C4-2B (cell line): ENCODE measurements at regions not wholly inside any gene's neighbourhood (a gene's known extent, or its start where the extent isn't known, plus 50 kb on each side); places are given as distances from the start of the nearest gene placed in this dataset.

Experiments used
- ZFX ChIP-seq: fragments of 450-650 bp; IDR thresholded peaks from 2 replicates; pipeline ENCODE4 v1.6.1; 2017
- TF ChIP-seq, protein P1 (sequence below): fragments of 450-650 bp; conservative IDR thresholded peaks from 2 replicates; pipeline ENCODE4 v1.5.1; 2017; ENCODE audit warnings: mild to moderate bottlenecking

GRCh38 chrX:113849408-113849807, 734.5 kb upstream of the HTR2C start:
- TF ChIP-seq, protein P1, sequence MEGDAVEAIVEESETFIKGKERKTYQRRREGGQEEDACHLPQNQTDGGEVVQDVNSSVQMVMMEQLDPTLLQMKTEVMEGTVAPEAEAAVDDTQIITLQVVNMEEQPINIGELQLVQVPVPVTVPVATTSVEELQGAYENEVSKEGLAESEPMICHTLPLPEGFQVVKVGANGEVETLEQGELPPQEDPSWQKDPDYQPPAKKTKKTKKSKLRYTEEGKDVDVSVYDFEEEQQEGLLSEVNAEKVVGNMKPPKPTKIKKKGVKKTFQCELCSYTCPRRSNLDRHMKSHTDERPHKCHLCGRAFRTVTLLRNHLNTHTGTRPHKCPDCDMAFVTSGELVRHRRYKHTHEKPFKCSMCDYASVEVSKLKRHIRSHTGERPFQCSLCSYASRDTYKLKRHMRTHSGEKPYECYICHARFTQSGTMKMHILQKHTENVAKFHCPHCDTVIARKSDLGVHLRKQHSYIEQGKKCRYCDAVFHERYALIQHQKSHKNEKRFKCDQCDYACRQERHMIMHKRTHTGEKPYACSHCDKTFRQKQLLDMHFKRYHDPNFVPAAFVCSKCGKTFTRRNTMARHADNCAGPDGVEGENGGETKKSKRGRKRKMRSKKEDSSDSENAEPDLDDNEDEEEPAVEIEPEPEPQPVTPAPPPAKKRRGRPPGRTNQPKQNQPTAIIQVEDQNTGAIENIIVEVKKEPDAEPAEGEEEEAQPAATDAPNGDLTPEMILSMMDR: no peak
- TF ChIP-seq ZFX: no peak
